Cardiac muscle cell (in vitro differentiated cells and primary cell): ENCODE measurements at regions not wholly inside any gene's neighbourhood (a gene's known extent, or its start where the extent isn't known, plus 50 kb on each side); places are given as distances from the start of the nearest gene placed in this dataset.
"Not testable (repeated sequence)": the region's sequence is repeated elsewhere in the genome, so short reads cannot be mapped to it uniquely, and the experiment has no call there.

Experiments
- DNase-seq, 2 donors: peaks; one replicate each; pipeline versions ENCODE4 v3.0.0 to v3.0.0-alpha.2; 2010 to 2017; ENCODE audit warnings: low read depth in 1 of 2, low spot score in 1 of 2
- H3K27ac ChIP-seq: fragments of 200-600 bp; sonication (generic); 2 replicates; pipeline ENCODE4 v1.5.1; 2016
- H3K27me3 ChIP-seq: fragments of 200-600 bp; sonication (generic); 2 replicates; pipeline ENCODE4 v1.6.0; 2016; ENCODE audit warnings: control low read depth
- H3K36me3 ChIP-seq: fragments of 200-600 bp; sonication (generic); 2 replicates; pipeline ENCODE4 v1.5.1; 2016; ENCODE audit warnings: control low read depth
- H3K4me1 ChIP-seq: fragments of 200-600 bp; sonication (generic); 2 replicates; pipeline ENCODE4 v1.8.1; 2017; ENCODE audit warnings: low read depth, mild to moderate bottlenecking, mixed run types
- H3K4me3 ChIP-seq: fragments of 200-600 bp; sonication (generic); 2 replicates; pipeline ENCODE4 v1.5.1; 2016; ENCODE audit warnings: mild to moderate bottlenecking
- H3K9me3 ChIP-seq: fragments of 200-600 bp; sonication (generic); 2 replicates; pipeline ENCODE4 v1.5.1; 2017; ENCODE audit warnings: low read depth, mild to moderate bottlenecking, control low read depth
- TF ChIP-seq, protein P1 (sequence below): IDR thresholded peaks from 2 replicates; pipeline ENCODE4 v1.5.1; 2012; ENCODE audit warnings: low read depth, mild to moderate bottlenecking, low read length

DNA sequence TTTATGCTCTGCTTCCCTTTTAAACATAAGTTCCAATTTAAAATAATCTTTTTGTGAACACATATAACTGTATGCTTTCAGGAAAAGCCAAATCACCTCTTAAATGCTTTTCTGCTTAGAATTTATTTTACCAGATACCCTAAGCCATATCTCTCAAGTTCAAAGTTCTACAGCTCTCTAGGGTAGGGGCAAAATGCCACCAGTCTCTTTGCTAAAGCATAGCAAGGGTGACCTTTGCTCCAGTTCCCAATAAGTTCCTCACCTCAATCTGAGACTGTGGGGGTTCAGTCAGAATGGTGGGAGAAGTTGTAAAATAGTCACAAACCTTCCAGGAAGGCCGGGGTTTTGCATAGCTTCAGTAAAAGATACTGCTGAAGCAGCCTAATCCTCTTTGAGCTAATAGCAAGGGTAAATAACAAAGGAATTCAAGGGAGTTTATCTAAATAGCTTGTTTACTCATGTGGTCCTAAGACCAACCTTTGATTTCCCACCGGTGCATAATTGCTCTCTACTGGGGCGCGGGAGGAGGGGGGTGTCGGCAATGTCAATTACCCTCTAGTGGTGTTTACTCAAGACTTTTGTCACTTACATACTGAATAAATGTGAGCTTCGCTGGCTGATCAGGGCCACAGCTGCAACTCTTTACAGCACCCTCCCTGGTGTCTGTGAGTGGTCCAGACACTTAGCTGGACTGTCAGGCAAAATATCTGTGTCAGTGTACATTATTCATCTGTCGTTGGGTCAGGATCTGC is 1376.2 kb downstream of the NCAM2 start:
- DNase-seq, result no peak
- H3K4me1 ChIP-seq, result no peaks in the 10 kb centered on the region
- no peaks in the 10 kb centered on the region for H3K36me3 ChIP-seq
- H3K4me3 ChIP-seq, result no peak overlapping the region
- H3K27me3 ChIP-seq, result no peaks in the 10 kb centered on the region
- no peak overlapping the region for H3K27ac ChIP-seq
- TF ChIP-seq, protein P1, sequence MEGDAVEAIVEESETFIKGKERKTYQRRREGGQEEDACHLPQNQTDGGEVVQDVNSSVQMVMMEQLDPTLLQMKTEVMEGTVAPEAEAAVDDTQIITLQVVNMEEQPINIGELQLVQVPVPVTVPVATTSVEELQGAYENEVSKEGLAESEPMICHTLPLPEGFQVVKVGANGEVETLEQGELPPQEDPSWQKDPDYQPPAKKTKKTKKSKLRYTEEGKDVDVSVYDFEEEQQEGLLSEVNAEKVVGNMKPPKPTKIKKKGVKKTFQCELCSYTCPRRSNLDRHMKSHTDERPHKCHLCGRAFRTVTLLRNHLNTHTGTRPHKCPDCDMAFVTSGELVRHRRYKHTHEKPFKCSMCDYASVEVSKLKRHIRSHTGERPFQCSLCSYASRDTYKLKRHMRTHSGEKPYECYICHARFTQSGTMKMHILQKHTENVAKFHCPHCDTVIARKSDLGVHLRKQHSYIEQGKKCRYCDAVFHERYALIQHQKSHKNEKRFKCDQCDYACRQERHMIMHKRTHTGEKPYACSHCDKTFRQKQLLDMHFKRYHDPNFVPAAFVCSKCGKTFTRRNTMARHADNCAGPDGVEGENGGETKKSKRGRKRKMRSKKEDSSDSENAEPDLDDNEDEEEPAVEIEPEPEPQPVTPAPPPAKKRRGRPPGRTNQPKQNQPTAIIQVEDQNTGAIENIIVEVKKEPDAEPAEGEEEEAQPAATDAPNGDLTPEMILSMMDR, result no peak
- no peaks in the 10 kb centered on the region for H3K9me3 ChIP-seq

DNA sequence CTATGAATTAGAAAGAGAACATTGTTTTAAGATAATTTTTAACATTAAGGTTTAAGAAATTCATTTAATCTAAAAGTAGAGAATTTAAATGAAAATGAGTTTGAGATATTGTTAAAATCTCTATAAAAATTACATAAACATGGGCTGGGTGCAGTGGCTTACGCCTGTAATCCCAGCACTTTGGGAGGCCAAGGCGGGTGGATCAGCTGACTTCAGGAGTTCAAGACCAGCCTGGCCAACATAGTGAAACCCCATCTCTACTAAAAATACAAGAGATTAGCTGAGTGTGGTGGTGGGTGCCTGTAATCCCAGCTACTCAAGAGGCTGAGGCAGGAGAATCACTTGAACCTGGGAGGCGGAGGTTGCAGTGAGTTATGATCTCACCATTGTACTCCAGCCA is 1379.6 kb downstream of the NCAM2 start:
- not testable (repeated sequence) for H3K9me3 ChIP-seq, H3K4me1 ChIP-seq, H3K27me3 ChIP-seq, H3K36me3 ChIP-seq, DNase-seq, H3K27ac ChIP-seq, H3K4me3 ChIP-seq

DNA sequence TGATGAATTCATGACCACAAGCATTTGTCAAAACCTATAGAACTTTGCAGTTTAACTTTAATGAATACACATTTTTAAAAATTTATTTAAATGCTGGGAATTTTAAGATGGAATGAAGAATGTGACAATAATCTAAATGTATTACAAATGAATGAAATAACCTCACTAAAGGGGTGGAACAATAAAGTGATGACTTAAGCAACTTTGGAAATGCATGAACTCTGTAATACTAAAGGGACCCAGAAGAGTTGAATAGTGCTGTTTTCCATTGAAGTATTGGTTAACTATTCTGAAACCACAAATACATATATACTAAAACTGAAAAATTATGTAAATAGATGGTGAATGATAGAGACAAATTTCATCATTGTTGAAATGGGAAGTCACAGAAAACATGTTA is 1395.1 kb downstream of the NCAM2 start:
- TF ChIP-seq, protein P1, result no peak
- no peak overlapping the region for H3K4me3 ChIP-seq

DNA sequence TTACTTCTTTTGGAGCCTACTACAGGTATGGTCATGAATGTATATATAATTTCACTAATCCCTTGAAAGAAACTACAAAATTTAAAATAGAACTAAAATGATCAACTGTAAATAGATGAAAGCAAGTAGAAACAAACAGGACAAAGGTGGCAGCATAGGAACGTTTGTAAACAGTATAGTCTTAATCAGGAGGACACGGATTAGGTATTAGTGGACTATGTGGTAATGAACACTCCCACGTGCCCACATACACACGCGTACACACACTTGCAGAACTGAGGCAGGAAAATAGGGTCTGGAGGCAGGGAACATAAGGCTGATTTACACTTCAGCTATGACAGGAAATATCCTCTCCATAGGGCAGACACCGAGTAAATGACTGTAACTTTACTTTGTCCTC is 1397.8 kb downstream of the NCAM2 start:
- Histone ChIP-seq H3K27ac (no peak overlapping the region), H3K4me3 (no peak overlapping the region), H3K36me3 (no peaks in the 10 kb centered on the region), H3K27me3 (no peaks in the 10 kb centered on the region), H3K4me1 (no peaks in the 10 kb centered on the region), H3K9me3 (no peaks in the 10 kb centered on the region)
- no peak for DNase-seq
- TF ChIP-seq, protein P1, result no peak

More for the DNA sequence above, 1395.1 kb downstream of the NCAM2 start:
- Histone ChIP-seq H3K9me3 (no peaks in the 10 kb centered on the region), H3K36me3 (no peaks in the 10 kb centered on the region), H3K4me1 (no peaks in the 10 kb centered on the region), H3K27me3 (no peaks in the 10 kb centered on the region), H3K27ac (no peak overlapping the region)
- no peak for DNase-seq

DNA sequence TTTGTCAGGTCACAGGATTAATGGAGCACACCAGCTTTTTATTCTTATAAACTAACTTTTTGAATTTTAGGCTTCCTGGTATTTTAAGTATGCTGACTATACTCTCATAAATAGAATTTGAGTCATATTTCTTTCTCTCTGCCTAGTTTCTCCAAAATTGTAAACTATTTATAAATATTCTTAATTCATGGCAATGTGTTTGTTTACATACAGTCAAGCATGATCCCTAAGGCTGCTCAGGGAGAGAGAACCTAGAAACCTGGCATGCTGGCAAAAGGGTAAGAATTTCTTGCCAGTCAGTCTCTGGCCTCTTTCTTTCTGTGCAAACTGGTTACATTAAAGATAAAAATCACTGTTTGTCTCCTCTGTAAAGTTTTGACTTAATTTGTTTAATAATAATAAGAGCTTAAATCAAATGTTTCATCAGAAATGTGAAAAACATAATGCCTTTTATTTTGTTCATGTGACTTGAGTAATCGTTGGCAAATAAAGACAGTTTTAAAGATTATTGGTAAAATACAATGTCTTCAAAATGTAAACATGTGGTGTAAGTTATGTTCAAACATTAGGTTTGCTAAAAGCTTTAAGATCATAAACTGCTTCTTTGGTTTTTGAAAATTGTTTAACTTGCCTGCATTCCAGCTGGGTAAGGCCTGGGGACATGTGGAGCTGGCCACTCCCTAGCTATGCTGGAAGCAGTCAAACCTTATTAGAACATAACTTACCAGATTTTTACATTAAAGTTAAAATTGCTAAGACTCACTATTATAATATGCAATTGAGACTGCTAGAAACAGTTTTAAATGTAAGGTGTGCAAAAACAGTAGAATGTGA is 1401.7 kb downstream of the NCAM2 start:
- Histone ChIP-seq H3K9me3 (no peaks in the 10 kb centered on the region), H3K4me3 (no peak overlapping the region), H3K27me3 (no peaks in the 10 kb centered on the region), H3K36me3 (no peaks in the 10 kb centered on the region), H3K27ac (no peak overlapping the region), H3K4me1 (no peaks in the 10 kb centered on the region)
- TF ChIP-seq, protein P1, result no peak
- no peak for DNase-seq

DNA sequence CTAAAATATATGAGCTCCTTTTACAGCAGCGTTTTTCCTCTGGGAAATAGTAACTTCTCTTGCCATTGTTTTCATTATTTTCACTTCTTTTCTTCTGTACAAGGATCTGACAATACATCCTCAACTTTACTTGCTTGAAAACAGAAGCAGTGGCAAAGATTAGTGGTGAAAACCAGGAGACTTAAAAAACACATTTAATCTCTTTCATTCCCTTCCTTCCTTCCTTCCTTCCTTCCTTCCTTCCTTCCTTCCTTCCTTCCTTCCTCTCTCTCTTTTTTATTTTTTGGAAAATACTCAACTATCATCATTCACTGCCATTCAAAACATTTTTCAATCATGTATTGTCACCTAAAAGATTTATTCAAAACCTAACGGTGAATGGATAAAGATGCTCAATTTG is 1411.4 kb downstream of the NCAM2 start:
- Histone ChIP-seq H3K9me3 (no peaks in the 10 kb centered on the region), H3K4me3 (no peak overlapping the region), H3K4me1 (no peaks in the 10 kb centered on the region), H3K27me3 (no peaks in the 10 kb centered on the region), H3K36me3 (no peaks in the 10 kb centered on the region), H3K27ac (no peak overlapping the region)
- DNase-seq, result no peak
- TF ChIP-seq, protein P1, result no peak
